ENCODE measurements at regions not wholly inside any gene's neighbourhood (a gene's known extent, or its start where the extent isn't known, plus 50 kb on each side); places are given as distances from the start of the nearest gene placed in this dataset.

- ATAC-seq = no peak
- TF ChIP-seq, protein P1, sequence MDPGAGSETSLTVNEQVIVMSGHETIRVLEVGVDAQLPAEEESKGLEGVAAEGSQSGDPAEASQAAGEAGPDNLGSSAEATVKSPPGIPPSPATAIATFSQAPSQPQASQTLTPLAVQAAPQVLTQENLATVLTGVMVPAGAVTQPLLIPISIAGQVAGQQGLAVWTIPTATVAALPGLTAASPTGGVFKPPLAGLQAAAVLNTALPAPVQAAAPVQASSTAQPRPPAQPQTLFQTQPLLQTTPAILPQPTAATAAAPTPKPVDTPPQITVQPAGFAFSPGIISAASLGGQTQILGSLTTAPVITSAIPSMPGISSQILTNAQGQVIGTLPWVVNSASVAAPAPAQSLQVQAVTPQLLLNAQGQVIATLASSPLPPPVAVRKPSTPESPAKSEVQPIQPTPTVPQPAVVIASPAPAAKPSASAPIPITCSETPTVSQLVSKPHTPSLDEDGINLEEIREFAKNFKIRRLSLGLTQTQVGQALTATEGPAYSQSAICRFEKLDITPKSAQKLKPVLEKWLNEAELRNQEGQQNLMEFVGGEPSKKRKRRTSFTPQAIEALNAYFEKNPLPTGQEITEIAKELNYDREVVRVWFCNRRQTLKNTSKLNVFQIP (CRISPR knock-in tag; IDR thresholded peaks at IDR 0.05; ENCODE audit: borderline replicate concordance, low read depth) = no peak
- no peak for TF ChIP-seq PATZ1 (CRISPR knock-in tag; IDR thresholded peaks at IDR 0.05; ENCODE audit: borderline replicate concordance)
Measured at GRCh38 chr4:138487670-138488069, 245.5 kb upstream of the SLC7A11 start.

GRCh38 chr4:138487230-138487629, 245.1 kb upstream of the SLC7A11 start:
- ATAC-seq = no peak
- TF ChIP-seq ZC3H10 (CRISPR knock-in tag; IDR thresholded peaks at IDR 0.05) (no peak), ZFP3 (CRISPR knock-in tag; IDR thresholded peaks at IDR 0.05) (no peak), ESRRG (CRISPR knock-in tag; IDR thresholded peaks at IDR 0.05) (no peak), PPARA (CRISPR knock-in tag; IDR thresholded peaks at IDR 0.05; ENCODE audit: borderline replicate concordance) (no peak), BACH2 (CRISPR knock-in tag; IDR thresholded peaks at IDR 0.05; ENCODE audit: borderline replicate concordance) (no peak), TOX (CRISPR knock-in tag; IDR thresholded peaks at IDR 0.05; ENCODE audit: borderline replicate concordance) (no peak), ZFP30 (CRISPR knock-in tag; IDR thresholded peaks at IDR 0.05) (no peak), CSDC2 (CRISPR knock-in tag; IDR thresholded peaks at IDR 0.05) (no peak), TCF4 (CRISPR knock-in tag; IDR thresholded peaks at IDR 0.05; ENCODE audit: borderline replicate concordance) (no peak)

- no peak for ATAC-seq
- no peak for TF ChIP-seq TOX (CRISPR knock-in tag; IDR thresholded peaks at IDR 0.05; ENCODE audit: borderline replicate concordance)
- no peak for TF ChIP-seq RARB (CRISPR knock-in tag; IDR thresholded peaks at IDR 0.05)
- TF ChIP-seq PATZ1 (CRISPR knock-in tag; IDR thresholded peaks at IDR 0.05; ENCODE audit: borderline replicate concordance) = no peak
- no peak for TF ChIP-seq ZNF565 (CRISPR knock-in tag; conservative IDR thresholded peaks at IDR 0.05; ENCODE audit: low read depth)
- no peak for TF ChIP-seq TCF4 (CRISPR knock-in tag; IDR thresholded peaks at IDR 0.05; ENCODE audit: borderline replicate concordance)
- TF ChIP-seq CSDC2 (CRISPR knock-in tag; IDR thresholded peaks at IDR 0.05) = no peak
- no peak for TF ChIP-seq GLIS3 (CRISPR knock-in tag; IDR thresholded peaks at IDR 0.05)
- no peak for TF ChIP-seq ZNF8 (CRISPR knock-in tag; IDR thresholded peaks at IDR 0.05)
- TF ChIP-seq ZNF70 (CRISPR knock-in tag; IDR thresholded peaks at IDR 0.05) = no peak
- no peak for TF ChIP-seq SNAI2 (CRISPR knock-in tag; IDR thresholded peaks at IDR 0.05)
- no peak for TF ChIP-seq ISL1 (CRISPR knock-in tag; IDR thresholded peaks at IDR 0.05)
- TF ChIP-seq, protein P2, sequence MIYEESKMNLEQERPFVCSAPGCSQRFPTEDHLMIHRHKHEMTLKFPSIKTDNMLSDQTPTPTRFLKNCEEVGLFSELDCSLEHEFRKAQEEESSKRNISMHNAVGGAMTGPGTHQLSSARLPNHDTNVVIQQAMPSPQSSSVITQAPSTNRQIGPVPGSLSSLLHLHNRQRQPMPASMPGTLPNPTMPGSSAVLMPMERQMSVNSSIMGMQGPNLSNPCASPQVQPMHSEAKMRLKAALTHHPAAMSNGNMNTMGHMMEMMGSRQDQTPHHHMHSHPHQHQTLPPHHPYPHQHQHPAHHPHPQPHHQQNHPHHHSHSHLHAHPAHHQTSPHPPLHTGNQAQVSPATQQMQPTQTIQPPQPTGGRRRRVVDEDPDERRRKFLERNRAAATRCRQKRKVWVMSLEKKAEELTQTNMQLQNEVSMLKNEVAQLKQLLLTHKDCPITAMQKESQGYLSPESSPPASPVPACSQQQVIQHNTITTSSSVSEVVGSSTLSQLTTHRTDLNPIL (CRISPR knock-in tag; IDR thresholded peaks at IDR 0.05; ENCODE audit: low read depth) = no peak
- TF ChIP-seq BACH2 (CRISPR knock-in tag; IDR thresholded peaks at IDR 0.05; ENCODE audit: borderline replicate concordance) = no peak
- TF ChIP-seq, protein P3, sequence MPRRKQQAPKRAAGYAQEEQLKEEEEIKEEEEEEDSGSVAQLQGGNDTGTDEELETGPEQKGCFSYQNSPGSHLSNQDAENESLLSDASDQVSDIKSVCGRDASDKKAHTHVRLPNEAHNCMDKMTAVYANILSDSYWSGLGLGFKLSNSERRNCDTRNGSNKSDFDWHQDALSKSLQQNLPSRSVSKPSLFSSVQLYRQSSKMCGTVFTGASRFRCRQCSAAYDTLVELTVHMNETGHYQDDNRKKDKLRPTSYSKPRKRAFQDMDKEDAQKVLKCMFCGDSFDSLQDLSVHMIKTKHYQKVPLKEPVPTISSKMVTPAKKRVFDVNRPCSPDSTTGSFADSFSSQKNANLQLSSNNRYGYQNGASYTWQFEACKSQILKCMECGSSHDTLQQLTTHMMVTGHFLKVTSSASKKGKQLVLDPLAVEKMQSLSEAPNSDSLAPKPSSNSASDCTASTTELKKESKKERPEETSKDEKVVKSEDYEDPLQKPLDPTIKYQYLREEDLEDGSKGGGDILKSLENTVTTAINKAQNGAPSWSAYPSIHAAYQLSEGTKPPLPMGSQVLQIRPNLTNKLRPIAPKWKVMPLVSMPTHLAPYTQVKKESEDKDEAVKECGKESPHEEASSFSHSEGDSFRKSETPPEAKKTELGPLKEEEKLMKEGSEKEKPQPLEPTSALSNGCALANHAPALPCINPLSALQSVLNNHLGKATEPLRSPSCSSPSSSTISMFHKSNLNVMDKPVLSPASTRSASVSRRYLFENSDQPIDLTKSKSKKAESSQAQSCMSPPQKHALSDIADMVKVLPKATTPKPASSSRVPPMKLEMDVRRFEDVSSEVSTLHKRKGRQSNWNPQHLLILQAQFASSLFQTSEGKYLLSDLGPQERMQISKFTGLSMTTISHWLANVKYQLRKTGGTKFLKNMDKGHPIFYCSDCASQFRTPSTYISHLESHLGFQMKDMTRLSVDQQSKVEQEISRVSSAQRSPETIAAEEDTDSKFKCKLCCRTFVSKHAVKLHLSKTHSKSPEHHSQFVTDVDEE (CRISPR knock-in tag; IDR thresholded peaks at IDR 0.05) = no peak
- TF ChIP-seq ESRRG (CRISPR knock-in tag; IDR thresholded peaks at IDR 0.05) = no peak
Measured at GRCh38 chr4:138485498-138485897, 243.3 kb upstream of the SLC7A11 start.

Data from SK-N-SH treated with all-trans-retinoic acid at 6 μM for 48 hours (cell line).